Dendritic cell treated with granulocyte-macrophage colony-stimulating factor and Interleukin-4, amounts not matched to agents 40 ng/mL and 50 ng/mL, for 4 days (primary cell): ENCODE measurements at regions not wholly inside any gene's neighbourhood (a gene's known extent, or its start where the extent isn't known, plus 50 kb on each side); places are given as distances from the start of the nearest gene placed in this dataset.
"Not testable (repeated sequence)": the region's sequence is repeated elsewhere in the genome, so short reads cannot be mapped to it uniquely, and the experiment has no call there.

Source experiments
- H3K27ac Mint-ChIP-seq: one replicate; pipeline ENCODE4 v1.8.0; 2022; ENCODE audit warnings: mild to moderate bottlenecking, mixed read lengths
- H3K27me3 Mint-ChIP-seq: one replicate; pipeline ENCODE4 v1.8.0; 2022; ENCODE audit warnings: mild to moderate bottlenecking, mixed read lengths
- H3K36me3 Mint-ChIP-seq: one replicate; pipeline ENCODE4 v1.8.0; 2022; ENCODE audit warnings: low read depth, mixed read lengths
- H3K4me1 Mint-ChIP-seq: one replicate; pipeline ENCODE4 v1.8.0; 2022; ENCODE audit warnings: low read depth, mixed read lengths
- H3K4me3 Mint-ChIP-seq: one replicate; pipeline ENCODE4 v1.8.0; 2022; ENCODE audit warnings: mild to moderate bottlenecking, moderate library complexity, mixed read lengths
- H3K9me3 Mint-ChIP-seq: one replicate; pipeline ENCODE4 v1.8.0; 2022; ENCODE audit warnings: mixed read lengths
- intact Hi-C: fragments of 100-400 bp; cut with micrococcal nuclease; formaldehyde crosslinking; loops from one replicate; pipeline ENCODE4 v1.15.0; 2022

GRCh38 chr3:106293161-106293560, 424.3 kb upstream of the CBLB start:
- intact Hi-C loops = no loop called here
- no peak overlapping the region for H3K4me3 Mint-ChIP-seq
- H3K36me3 Mint-ChIP-seq = no peaks in the 10 kb centered on the region
- H3K9me3 Mint-ChIP-seq = no peaks in the 10 kb centered on the region
- no peaks in the 10 kb centered on the region for H3K27me3 Mint-ChIP-seq
- H3K27ac Mint-ChIP-seq = no peak overlapping the region
- no peaks in the 10 kb centered on the region for H3K4me1 Mint-ChIP-seq

DNA sequence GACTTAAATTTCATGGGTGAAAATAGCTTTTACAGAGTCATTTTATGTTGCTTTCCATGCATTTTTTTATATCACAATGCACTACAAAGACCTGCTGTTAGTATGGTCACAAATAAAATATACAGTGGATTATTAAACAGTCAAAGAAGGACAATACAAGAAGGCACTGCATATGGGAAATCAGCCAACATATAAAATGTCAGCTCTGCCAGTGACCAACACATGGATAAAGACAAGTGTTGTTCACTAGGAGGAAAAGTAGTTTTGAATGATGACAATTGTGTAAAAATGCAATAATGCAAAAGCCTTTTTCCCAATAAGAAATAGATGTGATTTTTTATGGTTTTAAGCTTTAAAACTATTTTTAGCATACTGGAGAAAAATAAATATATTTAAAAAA, 425.3 kb upstream of the CBLB start:
- H3K27ac Mint-ChIP-seq = no peak overlapping the region

DNA sequence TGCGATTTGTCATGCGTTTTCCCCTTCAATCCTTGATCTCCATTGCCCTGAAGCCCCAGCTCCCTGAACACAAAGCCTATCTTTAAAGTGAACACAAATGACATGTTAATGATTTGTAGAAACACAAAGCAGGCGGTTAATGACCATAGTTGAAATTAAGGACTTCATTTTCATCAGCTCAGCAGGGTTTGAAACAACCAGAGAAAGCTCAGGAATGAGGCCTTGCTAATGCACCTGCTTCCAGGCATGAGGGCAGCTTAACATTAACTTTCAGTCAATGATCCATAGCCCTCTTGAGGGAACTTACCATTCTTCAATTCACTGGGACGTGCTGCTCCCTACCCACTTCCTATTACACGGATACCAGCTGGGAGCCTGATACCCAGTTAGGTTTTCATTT, 427.2 kb upstream of the CBLB start:
- no peak overlapping the region for H3K4me3 Mint-ChIP-seq
- H3K9me3 Mint-ChIP-seq = no peaks in the 10 kb centered on the region
- H3K4me1 Mint-ChIP-seq = no peaks in the 10 kb centered on the region
- no peaks in the 10 kb centered on the region for H3K36me3 Mint-ChIP-seq
- H3K27me3 Mint-ChIP-seq = no peaks in the 10 kb centered on the region
- H3K27ac Mint-ChIP-seq = no peak overlapping the region
- intact Hi-C loops = no loop called here

More for the DNA sequence above, 425.3 kb upstream of the CBLB start:
- H3K4me3 Mint-ChIP-seq = no peak overlapping the region
- H3K4me1 Mint-ChIP-seq = no peaks in the 10 kb centered on the region
- H3K27me3 Mint-ChIP-seq = no peaks in the 10 kb centered on the region
- no peaks in the 10 kb centered on the region for H3K9me3 Mint-ChIP-seq
- intact Hi-C loops = no loop called here
- H3K36me3 Mint-ChIP-seq = no peaks in the 10 kb centered on the region

- intact Hi-C loops = no loop called here
- H3K36me3 Mint-ChIP-seq = no peaks in the 10 kb centered on the region
- H3K9me3 Mint-ChIP-seq = no peaks in the 10 kb centered on the region
- H3K27ac Mint-ChIP-seq = no peak overlapping the region
- no peaks in the 10 kb centered on the region for H3K4me1 Mint-ChIP-seq
- no peak overlapping the region for H3K4me3 Mint-ChIP-seq
- H3K27me3 Mint-ChIP-seq = no peaks in the 10 kb centered on the region
These were observed 430.7 kb upstream of the CBLB start for GRCh38 chr3:106299300-106300098.

DNA sequence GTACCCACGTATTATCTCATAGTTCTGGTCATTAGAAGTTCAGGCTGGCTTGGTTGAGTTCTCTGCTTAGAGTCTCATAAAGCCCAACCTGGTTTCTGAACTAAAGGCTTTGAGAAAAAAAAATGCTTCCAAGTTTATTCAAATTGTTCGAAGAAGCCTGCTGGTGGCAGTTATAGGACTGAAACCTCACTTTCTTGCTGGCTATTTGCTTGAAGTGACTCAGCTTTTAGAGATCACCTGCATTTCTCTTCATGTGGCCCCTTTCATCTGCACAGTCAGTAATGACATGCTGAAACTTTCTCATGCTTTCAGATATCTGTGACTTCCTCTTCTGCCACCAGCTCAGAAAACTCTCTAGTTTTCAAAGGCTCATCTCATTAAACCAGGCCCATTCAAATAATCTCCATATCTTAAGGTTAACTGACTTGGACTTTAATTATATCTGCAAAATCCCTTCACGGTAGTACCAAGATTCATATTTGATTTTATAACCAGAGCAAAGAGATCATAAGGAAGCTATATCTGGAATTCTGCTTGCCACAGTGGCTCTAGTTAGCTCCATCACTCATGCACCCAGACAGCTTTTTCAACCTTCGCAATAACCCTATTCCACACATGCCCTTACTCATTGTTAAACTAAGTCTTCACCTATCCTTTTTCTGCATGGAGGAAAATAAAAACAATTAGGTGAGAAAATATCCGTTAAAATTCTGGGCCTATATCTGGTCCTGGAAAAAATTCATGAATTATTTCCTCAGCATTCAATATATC, 433.8 kb upstream of the CBLB start:
- Mint-ChIP-seq H3K27me3 (no peaks in the 10 kb centered on the region), H3K4me1 (no peaks in the 10 kb centered on the region), H3K36me3 (no peaks in the 10 kb centered on the region), H3K4me3 (no peak overlapping the region), H3K27ac (no peak overlapping the region), H3K9me3 (no peaks in the 10 kb centered on the region)
- intact Hi-C loops = no loop called here

DNA sequence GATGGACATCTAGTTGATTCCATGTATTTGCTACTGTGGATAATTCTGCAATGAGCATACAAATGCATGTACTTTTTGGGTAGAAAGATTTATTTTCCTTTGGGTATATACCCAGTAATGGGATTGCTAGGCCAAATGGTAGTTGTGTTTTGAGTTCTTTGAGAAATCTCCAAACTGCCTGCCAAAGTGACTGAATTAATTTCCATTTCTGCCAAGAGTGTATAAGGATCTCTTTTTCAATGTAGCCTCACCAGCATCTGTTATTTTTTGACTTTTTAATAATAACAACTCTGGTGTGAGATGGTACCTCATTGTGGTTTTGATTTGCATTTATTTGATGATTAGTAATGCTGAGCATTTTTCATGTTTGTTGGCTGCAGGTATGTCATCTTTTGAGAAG, 435.0 kb upstream of the CBLB start:
- Mint-ChIP-seq H3K4me1 (no peaks in the 10 kb centered on the region), H3K36me3 (no peaks in the 10 kb centered on the region), H3K9me3 (no peaks in the 10 kb centered on the region), H3K27me3 (no peaks in the 10 kb centered on the region), H3K4me3 (no peak overlapping the region), H3K27ac (no peak overlapping the region)
- intact Hi-C loops = no loop called here

- Mint-ChIP-seq H3K4me3 (no peak overlapping the region), H3K27me3 (no peaks in the 10 kb centered on the region), H3K4me1 (no peaks in the 10 kb centered on the region), H3K9me3 (no peaks in the 10 kb centered on the region), H3K36me3 (no peaks in the 10 kb centered on the region), H3K27ac (no peak overlapping the region)
- intact Hi-C loops = no loop called here
These were observed 436.3 kb upstream of the CBLB start for GRCh38 chr3:106305127-106305526.

- no peak overlapping the region for H3K27ac Mint-ChIP-seq
- H3K9me3 Mint-ChIP-seq = no peaks in the 10 kb centered on the region
- H3K4me3 Mint-ChIP-seq = no peak overlapping the region
- H3K36me3 Mint-ChIP-seq = no peaks in the 10 kb centered on the region
- no peaks in the 10 kb centered on the region for H3K4me1 Mint-ChIP-seq
- intact Hi-C loops = no loop called here
- H3K27me3 Mint-ChIP-seq = no peaks in the 10 kb centered on the region
These were observed 437.1 kb upstream of the CBLB start for GRCh38 chr3:106305882-106306435.

GRCh38 chr3:106309274-106309673, 440.5 kb upstream of the CBLB start:
- intact Hi-C loops = no loop called here
- no peaks in the 10 kb centered on the region for H3K27me3 Mint-ChIP-seq

DNA sequence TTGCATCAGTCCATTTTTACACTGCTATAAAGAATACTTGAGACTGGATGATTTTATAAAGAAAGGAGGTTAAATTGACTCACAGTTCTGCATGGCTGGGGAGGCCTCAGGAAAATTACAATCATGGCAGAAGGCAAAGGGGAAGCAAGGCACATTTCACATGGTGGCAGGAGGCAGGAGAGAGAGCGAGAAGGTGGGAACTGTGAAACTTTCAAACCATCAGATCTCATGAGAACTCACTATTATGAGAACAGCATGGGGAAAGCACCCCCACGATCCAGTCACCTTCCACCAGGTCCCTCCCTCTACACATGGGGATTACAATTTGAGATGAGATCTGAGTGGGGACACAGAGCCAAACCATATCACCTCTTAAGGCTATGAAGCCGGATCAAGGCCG, 441.0 kb upstream of the CBLB start:
- H3K4me3 Mint-ChIP-seq, intact Hi-C loops, H3K4me1 Mint-ChIP-seq, H3K27ac Mint-ChIP-seq, H3K36me3 Mint-ChIP-seq, H3K9me3 Mint-ChIP-seq, H3K27me3 Mint-ChIP-seq: not testable (repeated sequence)

More at GRCh38 chr3:106309274-106309673, 440.5 kb upstream of the CBLB start:
- Mint-ChIP-seq H3K36me3 (no peaks in the 10 kb centered on the region), H3K4me3 (no peak overlapping the region), H3K9me3 (no peaks in the 10 kb centered on the region), H3K27ac (no peak overlapping the region), H3K4me1 (no peaks in the 10 kb centered on the region)

GRCh38 chr3:106317141-106318055, 448.6 kb upstream of the CBLB start:
- H3K9me3 Mint-ChIP-seq = peaks cover 55% of the 10 kb centered on the region
- no peak overlapping the region for H3K27ac Mint-ChIP-seq
- H3K27me3 Mint-ChIP-seq = no peaks in the 10 kb centered on the region
- H3K36me3 Mint-ChIP-seq = no peaks in the 10 kb centered on the region
- H3K4me1 Mint-ChIP-seq = no peaks in the 10 kb centered on the region
- intact Hi-C loops = no loop called here
- no peak overlapping the region for H3K4me3 Mint-ChIP-seq

- H3K4me3 Mint-ChIP-seq, intact Hi-C loops, H3K36me3 Mint-ChIP-seq, H3K27me3 Mint-ChIP-seq, H3K4me1 Mint-ChIP-seq, H3K27ac Mint-ChIP-seq: not testable (repeated sequence)
- peaks cover 80% of the 10 kb centered on the region for H3K9me3 Mint-ChIP-seq
These were observed 452.6 kb upstream of the CBLB start for GRCh38 chr3:106321438-106321837.

DNA sequence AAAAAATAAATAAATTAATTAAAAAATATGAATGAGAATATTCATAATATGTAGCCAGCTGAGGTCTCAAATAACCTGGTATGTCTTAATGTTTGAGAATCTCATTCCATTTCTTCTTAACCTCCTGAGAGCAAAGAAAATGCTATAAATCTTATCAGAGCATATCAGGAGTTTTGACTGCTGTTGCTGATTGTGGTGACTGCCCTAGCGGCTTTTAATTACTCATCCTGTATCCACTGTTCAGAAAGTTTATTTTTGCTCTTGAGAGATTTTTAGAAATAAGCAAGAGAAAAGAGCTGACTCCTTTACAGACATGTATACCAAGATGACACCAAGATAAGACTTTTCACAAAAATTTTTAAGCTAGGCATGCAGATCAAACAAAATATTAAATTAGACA, 454.8 kb upstream of the CBLB start:
- Mint-ChIP-seq H3K27ac (no peak overlapping the region), H3K4me1 (no peaks in the 10 kb centered on the region), H3K9me3 (peaks cover 59% of the 10 kb centered on the region), H3K4me3 (no peak overlapping the region), H3K27me3 (no peaks in the 10 kb centered on the region), H3K36me3 (no peaks in the 10 kb centered on the region)
- intact Hi-C loops = no loop called here
